ENCODE measurements at regions not wholly inside any gene's neighbourhood (a gene's known extent, or its start where the extent isn't known, plus 50 kb on each side); places are given as distances from the start of the nearest gene placed in this dataset.

- TF ChIP-seq CTCF (IDR thresholded peaks at IDR 0.05) (no peak), EZH2 (IDR thresholded peaks at IDR 0.05; ENCODE audit: borderline replicate concordance, insufficient read depth, low read depth, low read length, poor library complexity, severe bottlenecking) (no peak)
These were observed 118.0 kb upstream of the FRMD1 start for GRCh38 chr6:168196881-168197635.
